GM20000 (cell line): ENCODE measurements at regions not wholly inside any gene's neighbourhood (a gene's known extent, or its start where the extent isn't known, plus 50 kb on each side); places are given as distances from the start of the nearest gene placed in this dataset.

Experiments
- DNase-seq: peaks from one replicate; pipeline ENCODE4 v3.0.0; 2012; ENCODE audit warnings: low spot score
- TF ChIP-seq, protein P1 (sequence below): IDR thresholded peaks from 2 replicates; pipeline ENCODE4 v1.5.1; 2012; ENCODE audit warnings: mild to moderate bottlenecking, control low read depth; ENCODE audit errors: extremely low read depth, missing control alignments

DNA sequence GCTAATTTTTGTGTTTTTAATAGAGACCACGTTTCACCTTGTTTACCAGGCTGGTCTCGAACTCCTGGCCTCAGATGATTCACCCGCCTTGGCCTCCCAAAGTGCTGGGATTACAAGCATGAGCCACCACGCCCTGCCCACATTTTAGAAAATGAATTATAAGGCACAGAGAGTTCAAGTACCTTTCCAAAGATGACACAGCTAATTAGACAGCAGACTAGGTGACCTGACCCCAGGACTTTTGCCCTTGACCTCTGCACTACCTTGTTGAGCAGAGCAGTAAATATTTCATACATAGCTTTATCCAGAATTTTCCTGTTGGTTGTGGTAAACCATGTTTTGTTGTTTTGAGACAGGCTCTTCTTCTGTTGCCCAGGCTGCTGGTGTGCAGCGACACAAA is 131.3 kb upstream of the KCTD7 start:
- DNase-seq = no peak
- TF ChIP-seq, protein P1, sequence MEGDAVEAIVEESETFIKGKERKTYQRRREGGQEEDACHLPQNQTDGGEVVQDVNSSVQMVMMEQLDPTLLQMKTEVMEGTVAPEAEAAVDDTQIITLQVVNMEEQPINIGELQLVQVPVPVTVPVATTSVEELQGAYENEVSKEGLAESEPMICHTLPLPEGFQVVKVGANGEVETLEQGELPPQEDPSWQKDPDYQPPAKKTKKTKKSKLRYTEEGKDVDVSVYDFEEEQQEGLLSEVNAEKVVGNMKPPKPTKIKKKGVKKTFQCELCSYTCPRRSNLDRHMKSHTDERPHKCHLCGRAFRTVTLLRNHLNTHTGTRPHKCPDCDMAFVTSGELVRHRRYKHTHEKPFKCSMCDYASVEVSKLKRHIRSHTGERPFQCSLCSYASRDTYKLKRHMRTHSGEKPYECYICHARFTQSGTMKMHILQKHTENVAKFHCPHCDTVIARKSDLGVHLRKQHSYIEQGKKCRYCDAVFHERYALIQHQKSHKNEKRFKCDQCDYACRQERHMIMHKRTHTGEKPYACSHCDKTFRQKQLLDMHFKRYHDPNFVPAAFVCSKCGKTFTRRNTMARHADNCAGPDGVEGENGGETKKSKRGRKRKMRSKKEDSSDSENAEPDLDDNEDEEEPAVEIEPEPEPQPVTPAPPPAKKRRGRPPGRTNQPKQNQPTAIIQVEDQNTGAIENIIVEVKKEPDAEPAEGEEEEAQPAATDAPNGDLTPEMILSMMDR = no peak

DNA sequence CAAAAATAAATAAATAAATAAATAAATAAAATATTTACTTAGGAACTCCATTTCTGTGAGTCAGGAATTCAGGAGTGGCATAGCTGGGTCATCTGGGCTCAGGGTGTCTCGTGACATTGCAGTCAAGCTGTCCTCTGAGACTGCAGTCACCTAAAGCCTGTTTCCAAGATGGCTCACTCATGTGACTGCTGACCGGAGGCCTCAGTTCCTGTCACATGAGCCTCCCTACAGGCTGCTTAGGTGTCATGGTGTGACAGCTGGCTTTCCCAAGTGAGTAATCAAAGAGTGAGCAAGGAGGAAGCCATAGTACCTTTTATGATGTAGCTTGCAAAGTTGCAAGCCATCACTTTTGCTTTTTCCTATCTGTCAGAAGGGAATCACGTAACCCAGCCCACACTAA is 128.6 kb upstream of the KCTD7 start:
- DNase-seq = no peak
- TF ChIP-seq, protein P1 = no peak

DNA sequence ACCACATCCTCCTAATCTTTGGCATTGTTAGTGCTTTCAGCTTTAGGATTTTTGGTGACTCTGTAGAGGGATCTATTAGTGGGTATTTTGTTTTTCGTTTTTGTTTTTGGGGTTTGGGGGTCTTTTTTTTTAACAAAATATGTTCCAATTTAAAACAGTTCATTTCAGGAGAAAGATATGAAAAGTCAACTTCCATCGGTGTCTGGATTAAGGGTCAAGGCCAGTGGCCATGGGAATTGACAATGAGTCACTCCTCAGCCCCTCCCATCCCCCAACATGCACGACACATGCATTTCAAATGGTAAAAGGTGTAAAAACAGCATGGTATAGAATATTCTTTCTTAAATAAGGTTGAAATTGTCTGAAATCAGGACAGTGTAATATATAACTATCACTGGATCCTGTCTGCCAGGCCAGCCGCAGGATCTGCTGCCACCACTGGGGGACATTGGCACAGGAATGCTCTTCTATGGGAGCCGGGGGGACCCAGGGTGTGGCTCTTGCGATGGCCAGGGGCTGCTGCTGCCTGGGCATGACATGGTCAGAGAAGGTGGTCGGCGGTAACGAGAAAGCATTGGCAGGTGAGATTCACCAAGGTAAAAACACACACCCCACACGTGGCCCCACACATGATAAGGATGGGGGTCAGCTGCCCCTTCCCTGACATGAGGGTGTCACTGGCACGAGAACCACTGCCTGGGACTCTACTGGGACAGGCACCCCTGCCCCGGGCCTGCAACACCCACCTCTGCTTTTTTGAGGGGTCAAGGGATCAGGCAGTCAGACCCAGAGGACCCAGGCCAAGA is 126.2 kb upstream of the KCTD7 start:
- no peak for DNase-seq
- TF ChIP-seq, protein P1 = no peak

DNA sequence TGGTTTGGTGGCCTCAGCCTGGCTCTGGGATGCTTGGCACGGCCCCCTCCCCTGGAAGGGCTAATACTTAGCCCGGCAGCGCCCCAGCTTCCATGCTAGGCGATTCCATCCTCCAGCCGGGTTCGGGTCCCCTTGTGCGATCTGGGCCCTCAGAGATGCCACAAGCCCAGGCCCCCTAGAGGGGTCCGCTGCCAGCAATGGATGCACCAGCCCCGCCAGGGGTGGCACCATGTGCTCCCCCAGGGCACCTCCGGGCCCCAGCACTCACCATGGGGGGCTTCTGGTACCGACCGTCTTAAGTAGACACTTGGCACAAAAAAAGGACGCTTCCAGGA is 125.7 kb upstream of the KCTD7 start:
- no peak for DNase-seq
- TF ChIP-seq, protein P1 = no peak

DNA sequence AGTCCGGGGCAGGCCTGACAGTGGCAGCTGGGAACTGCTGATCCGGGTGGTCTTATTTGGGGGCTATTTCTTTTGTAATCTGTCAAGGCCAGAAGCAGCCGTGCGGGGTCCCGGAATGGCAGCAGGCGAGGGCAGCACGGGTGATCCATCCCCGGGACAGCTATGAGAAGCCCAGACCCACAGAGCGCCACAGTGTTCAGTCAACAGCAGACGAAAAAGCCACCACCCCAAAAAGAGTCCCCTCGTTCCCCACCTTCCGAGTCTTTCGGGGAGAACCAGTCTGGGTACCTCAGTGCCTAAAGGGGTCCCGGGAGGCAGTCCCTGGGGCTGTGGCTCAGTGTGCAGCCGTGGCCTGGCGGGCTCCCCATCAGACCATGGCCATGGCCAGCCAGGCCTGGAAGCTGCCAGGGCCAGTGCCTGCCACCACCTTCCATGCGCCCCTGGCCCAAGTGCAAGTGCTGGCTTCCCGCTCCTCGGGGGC is 125.1 kb upstream of the KCTD7 start:
- no peak for DNase-seq
- TF ChIP-seq, protein P1 = no peak

DNA sequence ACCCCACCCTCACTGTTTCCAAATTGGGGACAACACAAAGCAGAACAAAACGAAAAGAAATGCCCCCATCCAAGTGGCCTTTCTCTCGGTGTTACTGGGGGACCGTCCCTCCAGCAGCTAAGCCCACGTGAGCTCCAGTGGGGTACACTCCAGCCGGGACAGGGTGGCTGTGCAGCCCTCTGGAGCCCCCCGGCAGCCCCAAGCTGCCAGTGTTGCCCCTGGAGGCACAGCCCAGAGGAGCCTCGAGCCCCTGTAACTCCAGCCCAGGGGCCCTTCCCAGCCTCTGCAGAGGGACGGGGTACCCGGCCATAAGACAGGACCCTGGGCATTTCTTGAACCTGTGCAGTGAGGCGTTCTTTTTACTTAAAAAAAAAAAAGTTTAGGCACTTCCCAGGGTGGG is 124.5 kb upstream of the KCTD7 start:
- DNase-seq = no peak

DNA sequence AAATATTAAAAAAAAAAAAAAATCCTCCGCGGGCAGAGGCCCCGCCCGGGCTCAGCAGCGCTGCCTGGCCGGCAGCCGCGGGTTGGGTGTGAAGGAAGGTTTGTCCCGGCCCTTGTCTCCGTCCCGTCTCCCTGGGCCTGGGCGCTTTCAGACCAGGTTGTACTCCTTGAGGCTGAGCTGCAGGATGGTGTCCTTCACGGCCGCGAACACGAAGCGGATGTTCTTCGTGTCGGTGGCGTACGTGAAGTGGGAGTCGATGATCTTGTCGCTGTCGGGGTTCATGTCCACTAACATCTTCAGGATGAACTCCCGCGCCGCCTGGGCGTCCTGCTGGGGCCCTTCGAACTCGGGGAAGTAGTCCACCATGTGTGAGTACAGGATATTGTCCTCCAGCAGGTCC is 123.7 kb upstream of the KCTD7 start:
- no peak for DNase-seq

More for the DNA sequence above, 124.5 kb upstream of the KCTD7 start:
- TF ChIP-seq, protein P1 = no peak

More for the DNA sequence above, 123.7 kb upstream of the KCTD7 start:
- TF ChIP-seq, protein P1 = no peak
